DOHH2 (cell line): ENCODE measurements at regions not wholly inside any gene's neighbourhood (a gene's known extent, or its start where the extent isn't known, plus 50 kb on each side); places are given as distances from the start of the nearest gene placed in this dataset.

Source experiments
- CTCF ChIP-seq: fragments of 200-600 bp; sonication (generic); IDR thresholded peaks from one replicate; pipeline ENCODE4 v1.5.1; 2014; ENCODE audit warnings: antibody characterized with exemption, mild to moderate bottlenecking, low read depth, low read length; ENCODE audit not compliant: poor library complexity, severe bottlenecking
- EZH2phosphoT487 ChIP-seq: fragments of 200-600 bp; sonication (generic); IDR thresholded peaks from 2 replicates; pipeline ENCODE4 v1.6.1; 2017; ENCODE audit warnings: borderline replicate concordance, mild to moderate bottlenecking, antibody characterized with exemption, low read length, moderate library complexity, mixed read lengths

- TF ChIP-seq CTCF, result no peak
- no peak for TF ChIP-seq EZH2phosphoT487
Measured at GRCh38 chr3:176159796-176160195, 1037.5 kb downstream of the TBL1XR1 start.
